Activated CD8-positive, alpha-beta memory T cell treated with anti-CD3 and anti-CD28 coated beads, Interleukin-2, amount 50 U/mL, for 48 hours (primary cell): ENCODE measurements at regions not wholly inside any gene's neighbourhood (a gene's known extent, or its start where the extent isn't known, plus 50 kb on each side); places are given as distances from the start of the nearest gene placed in this dataset.

Experiments
- DNase-seq: peaks from one replicate; pipeline ENCODE4 v3.0.0-alpha.2; 2020

DNA sequence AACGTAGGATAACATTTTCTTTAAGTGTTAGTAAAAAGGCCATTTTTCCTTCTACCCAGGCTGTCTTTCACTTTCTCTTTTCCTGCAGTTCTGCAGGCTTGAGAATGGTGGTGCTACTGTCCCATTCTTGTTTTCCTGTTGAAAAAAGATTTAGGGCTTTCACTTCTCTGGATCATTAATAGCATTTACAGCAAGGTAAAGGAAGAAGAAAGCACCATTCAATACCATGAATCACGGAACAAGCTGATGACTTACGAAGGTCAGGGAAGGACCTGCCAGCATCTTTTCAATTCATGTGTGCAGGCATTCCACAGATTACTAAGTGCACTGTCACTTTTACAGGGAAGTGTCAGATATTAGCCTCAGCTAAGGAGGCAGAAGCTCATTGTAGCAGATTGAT lies 292.8 kb downstream of the YTHDC2 start:
- no peak for DNase-seq

DNA sequence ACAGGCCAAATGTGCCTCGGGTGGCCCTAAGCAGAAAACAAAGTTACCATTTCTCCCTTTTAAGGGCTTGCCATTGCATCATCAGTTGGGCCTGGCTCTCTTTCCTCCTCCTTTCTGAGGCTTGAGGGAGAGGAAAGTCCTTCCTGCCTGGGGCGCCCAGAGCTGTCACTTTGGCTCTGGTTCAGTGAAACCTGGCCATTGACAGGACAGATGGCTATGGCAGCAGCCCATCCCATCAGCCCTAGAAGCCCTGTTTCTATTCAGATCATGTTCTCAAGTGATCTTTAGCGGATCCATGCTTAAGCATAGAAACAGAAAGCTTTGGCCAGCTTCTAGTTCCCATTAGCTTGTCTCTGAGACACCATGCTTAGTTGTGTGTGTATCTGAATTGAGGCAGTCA lies 293.4 kb downstream of the YTHDC2 start:
- no peak for DNase-seq

DNA sequence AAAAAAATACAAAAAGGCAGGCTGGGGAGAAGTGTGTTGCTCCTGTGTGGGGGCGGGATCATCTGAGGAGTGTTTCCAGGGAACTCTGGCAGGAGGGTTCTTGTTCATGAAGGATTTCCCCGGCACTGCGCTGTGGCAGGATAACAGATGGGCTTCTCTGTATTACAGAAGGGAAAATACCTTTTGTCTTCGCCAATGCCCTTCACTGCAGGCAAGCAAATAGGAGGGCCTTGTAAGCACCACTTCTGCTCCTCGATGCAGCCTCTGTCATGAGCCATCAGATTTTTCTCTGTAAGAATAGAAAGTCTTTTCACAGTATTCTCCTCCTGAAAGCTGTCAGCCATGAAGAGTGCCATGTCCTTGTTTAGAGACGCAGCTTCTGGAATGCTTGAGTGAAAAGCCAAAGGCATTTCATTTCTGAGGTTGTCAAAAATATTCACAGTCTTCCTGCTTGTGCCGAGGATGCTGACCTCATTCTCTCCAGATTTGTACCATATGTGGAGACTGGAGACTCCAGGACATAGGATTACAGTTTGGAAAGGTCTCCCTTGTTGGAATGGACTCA lies 294.0 kb downstream of the YTHDC2 start:
- DNase-seq: no peak

DNA sequence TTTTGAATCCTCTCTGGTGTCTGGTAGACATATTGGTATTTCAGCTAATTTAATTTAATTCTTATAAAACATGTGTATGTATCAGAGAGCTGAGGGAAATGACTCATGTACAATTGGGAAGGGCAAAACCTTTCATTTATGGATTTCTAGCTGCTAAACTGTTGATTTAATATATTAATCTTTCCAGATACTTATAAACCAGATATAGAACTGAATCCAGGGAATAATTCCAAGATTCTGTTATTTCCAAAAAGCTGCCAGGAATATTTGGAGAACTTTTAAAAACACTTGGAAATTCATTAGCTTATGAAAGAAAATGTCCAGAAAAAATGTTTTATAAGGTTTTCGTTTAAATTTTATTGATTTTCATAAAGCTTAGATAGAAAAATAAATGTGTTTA lies 295.5 kb downstream of the YTHDC2 start:
- DNase-seq: no peak

DNA sequence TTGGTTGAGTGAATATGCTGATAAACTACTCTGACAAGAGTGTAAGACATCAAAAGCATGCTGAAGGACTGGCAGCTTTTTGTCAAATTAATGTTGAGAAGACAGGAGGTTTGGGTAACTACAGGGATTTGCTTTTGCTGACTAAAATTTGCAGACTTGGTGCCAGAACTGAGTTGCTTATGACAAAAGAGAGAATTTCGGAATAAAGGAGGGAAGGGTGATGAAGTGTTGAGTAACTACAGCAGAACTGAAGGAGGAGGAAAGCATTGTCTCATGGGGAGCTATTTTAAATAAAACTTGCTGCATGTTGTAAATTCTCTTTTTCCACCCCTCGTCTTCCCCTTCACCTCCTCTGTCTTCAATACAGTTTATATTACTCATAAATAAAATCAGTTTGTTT lies 296.1 kb downstream of the YTHDC2 start:
- no peak for DNase-seq

DNA sequence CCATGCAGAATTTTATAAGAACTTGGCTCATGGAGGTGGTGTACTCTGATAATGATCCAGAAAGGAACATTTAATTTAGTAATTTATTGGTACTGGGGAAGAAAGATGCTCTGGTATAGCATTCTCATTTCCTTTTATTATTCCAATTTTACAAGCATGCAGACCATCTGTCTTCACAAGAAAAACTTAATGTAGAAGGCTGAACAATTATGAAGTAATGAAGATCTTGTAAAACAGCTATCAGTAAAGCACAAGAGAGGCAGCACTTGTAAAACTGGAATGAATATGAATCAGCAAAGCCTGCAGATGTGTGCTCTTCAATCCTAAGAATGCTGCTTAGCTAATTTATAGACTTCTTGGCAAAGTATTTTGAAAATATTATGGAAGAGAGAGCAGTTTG lies 300.0 kb downstream of the YTHDC2 start:
- no peak for DNase-seq

DNA sequence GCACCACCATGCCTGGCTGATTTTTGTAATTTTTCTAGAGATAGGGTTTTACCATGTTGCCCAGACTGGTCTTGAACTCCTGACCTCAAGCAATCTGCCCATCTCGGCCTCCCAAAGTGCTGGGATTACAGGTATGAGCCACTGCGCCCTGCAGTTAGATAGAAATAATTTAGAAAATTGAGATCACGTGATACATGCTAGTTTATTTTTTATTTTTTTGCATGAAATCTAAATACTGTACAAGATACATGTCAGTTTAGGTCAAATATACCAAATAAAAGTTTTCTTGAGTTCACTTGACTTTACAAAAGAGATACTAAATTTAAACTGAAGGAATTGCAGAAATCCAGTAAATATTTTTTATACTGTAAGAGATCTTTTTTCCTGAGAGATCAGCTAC lies 304.2 kb downstream of the YTHDC2 start:
- DNase-seq: no peak

DNA sequence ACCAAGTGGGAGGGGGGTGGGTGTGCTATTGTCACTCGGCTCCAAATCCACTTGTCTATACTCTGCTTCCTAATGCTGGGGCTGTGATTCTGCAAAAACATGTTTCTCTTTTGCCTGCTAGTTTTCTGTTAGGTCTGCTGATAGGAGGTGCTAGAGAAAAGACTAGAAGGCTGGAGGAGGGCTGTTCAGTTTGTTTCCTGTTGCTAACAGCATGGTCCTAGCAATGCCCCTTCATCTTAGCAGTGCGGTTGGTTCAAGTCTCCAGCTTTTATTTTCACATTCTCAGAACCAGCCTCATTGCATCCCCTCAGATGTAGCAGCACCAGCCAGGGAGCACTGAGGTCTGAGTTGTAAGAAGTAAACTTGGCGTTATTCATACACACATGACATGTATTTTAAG lies 310.2 kb downstream of the YTHDC2 start:
- DNase-seq: no peak

DNA sequence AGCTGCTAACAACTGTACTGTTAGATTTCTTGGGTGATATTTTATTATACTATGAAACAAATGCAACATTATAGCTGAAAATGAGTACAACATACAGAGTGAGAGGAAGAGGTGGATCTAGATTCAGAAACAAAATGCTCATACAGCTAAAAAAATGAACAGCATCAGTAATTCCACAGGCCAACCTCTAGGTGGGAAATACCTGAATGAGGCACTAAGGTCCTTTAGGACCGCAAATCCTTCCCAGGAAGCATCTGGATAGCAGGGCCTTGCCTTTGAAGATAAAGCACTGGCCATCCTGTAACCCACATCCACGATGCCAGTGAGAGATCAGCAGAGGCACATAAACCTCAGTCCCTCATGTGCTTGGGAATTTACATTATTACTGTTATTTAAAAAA lies 310.8 kb downstream of the YTHDC2 start:
- no peak for DNase-seq

DNA sequence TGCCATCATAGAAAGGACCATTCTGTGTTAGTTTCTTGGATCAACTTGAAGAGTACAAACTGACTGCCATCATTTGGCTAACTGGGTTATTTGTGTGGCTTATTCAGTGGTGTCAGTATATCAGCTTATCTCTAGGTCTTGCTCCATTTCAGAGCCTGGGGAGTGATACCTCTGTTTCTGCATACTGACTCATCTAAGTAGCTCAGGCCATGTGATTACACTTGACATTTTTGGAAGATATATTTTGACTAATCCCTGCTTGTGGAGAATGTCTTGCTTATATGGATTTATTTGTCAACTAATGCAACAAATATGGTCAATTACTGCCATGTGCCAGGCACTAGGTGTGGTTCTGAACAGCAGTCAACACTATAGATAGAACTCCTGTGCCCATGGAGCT lies 311.7 kb downstream of the YTHDC2 start:
- DNase-seq: no peak

DNA sequence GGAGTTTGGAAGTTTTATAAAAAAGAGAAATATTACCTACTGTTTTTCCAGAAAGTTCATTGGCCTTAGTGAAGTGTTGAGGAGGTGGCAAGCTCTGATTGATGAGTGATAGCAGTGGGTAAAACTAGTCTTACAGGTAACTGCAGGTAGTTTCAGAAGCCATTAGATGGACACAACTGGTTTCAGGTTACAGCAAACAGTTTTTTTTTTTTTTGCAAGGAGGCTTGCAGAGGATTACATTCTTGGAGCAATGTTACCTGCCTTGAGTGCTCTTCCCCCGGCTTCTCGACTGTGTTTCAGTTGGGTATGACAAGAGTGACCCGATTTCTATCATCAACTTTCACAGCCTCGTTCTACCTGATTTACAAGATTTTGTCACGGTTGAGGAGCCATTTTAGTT lies 333.4 kb downstream of the YTHDC2 start:
- no peak for DNase-seq

DNA sequence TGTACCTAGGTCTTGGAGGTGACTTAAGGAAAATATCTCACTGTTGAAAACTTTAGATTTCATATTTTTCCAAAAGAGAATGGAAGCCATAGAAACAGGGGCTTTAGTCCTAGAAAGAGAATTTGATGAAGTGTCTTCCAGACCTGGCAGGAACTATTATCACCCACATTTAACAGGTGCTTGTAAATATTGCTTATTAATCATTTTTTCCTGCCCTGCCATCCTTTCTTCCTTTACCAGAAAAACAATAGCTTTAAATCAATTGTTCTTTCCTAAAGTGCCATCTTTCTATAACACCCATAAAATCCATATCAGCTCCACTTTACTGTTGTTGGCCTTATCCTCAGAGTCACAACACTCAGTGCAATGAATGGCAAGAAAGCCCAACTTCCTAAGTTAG lies 350.9 kb downstream of the YTHDC2 start:
- no peak for DNase-seq

DNA sequence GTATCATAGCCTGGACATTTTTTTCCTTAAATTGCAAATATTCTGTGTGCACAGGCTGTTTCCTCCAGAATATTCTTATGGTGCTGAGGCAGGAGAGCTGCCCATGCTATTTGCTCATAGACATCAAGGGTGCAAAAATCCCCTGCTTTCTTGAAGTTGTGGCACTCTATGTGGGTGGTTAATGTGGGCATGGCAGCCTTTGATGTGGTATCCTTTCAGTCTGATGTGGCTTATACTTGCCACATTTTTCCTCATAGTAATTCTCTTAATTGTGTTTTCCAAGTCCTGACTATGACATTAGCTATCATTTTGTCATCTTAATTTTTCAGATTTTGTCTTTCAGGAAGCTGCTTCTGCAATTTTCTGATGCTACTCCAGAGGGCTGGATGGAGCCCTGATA lies 353.3 kb downstream of the YTHDC2 start:
- DNase-seq: no peak

DNA sequence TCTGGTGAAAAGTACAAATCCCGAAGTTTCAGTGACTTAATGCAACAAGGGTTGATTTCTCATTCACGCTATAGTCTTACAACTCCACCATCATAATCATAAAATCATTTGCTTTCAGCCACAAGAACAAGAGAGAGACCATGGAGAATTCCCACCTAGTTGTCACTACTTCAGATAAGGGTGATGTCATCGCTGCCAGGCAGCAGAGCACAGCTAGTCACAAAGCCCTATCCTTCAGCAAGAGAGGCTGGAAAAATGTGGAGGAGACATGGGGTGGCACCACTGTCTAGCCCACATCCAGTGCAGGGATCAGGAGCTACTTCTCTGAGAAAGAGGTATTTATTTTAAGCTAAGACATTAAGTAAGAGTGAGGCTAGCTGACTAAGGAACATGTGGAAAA lies 356.1 kb downstream of the YTHDC2 start:
- DNase-seq: no peak

DNA sequence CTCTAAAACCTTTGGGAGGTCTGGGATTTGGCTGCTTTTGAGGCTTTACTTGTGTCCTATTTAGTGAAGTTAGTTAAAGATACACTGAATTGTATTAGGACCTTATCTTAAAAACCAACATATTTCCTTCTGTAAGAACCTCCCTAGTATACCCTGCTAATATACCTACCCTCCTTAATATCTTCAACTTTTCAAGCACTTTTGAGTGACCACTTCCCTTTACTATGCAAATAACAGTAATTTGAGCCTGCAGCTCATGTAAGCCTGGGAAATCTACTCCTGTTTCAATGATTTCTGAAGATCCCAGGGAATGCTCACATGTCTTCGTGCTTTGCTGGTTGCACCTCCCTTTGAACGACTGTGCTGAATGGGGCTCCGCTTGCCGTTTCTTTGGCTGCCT lies 358.5 kb downstream of the YTHDC2 start:
- DNase-seq: no peak

DNA sequence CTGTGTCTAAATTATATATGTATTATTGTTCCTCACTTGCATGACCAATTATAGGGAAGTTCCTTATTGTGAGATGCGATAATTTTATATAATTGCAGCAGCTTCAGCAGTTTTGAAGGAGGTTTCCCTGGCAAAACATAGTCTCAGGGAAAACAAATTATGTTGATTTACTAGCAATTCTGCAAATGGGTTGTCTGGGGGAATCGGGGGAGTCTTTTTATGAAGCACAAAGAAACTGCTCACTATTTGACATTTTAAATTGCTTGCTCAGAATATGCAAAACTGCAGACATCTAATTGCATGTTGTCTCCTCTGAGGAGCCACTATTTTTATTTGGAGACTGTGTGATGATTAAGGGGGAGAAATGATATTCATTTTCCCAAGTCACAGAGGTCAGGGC lies 361.6 kb downstream of the YTHDC2 start:
- DNase-seq: no peak

DNA sequence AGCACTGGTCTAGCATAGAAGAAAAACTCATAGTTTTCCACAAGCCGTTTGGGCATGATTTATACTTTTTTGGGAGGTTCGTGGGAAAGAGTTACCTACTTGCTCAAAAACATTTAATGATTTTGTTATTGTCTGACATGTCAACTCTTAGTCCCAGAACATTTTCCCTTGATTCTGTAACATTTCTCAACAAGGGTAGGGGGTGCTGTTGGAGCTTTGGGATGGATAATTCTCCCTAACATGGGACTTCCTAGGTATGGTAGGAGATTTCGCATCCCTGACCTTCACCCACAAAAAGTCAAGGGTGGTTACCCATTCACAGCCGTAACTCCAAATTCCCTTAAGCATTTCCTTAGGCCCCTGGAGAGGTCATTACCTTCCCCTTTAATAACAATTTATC lies 378.0 kb downstream of the YTHDC2 start:
- DNase-seq: no peak

DNA sequence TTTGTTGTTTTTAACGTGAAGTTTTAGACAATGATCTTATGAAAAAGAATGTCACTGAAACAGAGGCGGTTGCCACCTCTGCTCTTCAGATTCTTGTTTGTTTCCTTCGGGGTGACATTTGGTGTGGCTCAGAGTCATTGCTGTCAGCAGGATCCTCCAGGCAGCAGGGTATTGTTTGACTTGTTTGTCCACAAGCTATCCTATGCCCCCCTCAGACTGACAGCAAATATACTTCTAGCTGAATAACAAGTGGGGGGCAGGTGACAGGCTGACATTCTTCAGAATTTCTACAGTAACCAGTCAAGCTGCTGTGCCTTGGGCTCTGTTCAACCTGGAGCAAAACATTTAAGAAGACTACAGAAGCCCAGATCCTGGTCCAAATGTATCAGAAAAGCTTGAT lies 383.3 kb downstream of the YTHDC2 start:
- no peak for DNase-seq

DNA sequence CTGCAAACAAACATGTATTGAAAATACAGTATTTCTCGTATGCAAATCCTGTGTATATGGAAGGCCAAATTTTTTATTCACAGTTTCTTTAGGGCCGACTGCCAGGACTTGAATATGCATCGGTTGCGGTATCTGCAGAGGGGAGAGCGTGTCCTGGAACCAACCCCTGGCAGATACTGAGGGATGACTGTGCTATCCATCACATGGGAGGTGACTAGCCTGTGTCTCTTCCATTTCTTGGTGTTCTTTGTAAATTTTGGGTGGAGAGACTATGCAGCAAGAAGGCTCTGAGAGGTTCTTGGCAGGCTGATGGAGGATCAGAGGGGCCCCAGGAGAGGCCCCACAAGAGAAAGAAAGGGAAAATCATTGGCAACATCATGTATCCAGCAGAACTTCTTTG lies 384.3 kb downstream of the YTHDC2 start:
- DNase-seq: no peak

DNA sequence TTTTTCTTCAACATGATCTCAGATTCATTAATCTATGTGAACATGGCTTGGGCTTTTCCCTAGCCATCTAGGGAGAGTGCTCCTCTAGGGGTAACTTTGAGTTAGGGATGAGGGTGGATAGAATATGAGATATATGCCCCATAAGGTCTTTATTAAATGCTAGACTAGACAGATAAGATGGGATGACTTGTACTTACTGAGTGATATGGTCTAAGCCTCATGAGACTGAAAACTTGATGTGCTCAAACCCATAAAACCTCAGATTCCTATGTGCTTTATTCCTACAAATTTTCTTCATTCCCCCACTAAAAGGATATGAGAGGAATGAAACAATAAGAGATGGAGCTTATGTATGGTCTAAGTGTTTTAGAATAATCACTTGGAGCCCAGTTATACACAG lies 386.6 kb downstream of the YTHDC2 start:
- DNase-seq: no peak

DNA sequence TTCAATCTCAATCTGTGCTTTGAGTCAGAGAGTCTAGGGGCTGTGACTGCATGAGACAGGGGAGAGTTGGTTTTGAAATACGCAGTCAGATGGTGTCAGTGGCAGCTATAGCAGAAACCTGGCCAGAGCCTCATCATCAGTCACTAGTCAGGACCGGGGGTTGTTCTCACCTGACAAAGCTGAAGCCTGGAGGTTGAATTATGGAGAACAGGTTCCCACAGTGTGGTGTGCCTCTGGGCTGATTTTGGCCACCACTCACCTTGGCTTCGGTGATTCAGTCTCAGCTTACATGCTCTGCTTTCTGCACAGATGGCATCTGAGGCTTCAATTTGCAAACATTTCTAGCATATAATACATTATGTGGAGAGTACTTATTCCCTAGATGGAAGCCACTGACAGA lies 387.3 kb downstream of the YTHDC2 start:
- DNase-seq: no peak

DNA sequence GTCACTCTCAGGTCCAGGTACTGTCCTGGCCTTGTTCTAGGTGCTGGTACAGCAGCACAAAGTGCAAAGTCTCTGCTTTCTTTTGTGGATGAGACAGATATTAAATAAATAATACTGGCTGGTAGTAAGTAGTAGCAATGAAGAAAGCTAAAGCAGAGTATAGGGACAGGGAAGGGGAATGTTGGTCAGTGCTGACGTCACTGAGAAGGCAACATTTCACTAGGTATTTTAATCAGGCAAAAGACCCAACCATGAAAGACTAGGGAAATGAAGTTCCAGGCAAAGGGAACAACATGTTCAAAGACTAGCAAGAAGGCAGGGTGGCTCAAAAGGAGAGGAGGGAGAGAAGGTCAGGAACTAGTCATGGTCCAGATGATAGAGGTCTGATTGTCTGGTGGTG lies 388.2 kb downstream of the YTHDC2 start:
- DNase-seq: no peak

DNA sequence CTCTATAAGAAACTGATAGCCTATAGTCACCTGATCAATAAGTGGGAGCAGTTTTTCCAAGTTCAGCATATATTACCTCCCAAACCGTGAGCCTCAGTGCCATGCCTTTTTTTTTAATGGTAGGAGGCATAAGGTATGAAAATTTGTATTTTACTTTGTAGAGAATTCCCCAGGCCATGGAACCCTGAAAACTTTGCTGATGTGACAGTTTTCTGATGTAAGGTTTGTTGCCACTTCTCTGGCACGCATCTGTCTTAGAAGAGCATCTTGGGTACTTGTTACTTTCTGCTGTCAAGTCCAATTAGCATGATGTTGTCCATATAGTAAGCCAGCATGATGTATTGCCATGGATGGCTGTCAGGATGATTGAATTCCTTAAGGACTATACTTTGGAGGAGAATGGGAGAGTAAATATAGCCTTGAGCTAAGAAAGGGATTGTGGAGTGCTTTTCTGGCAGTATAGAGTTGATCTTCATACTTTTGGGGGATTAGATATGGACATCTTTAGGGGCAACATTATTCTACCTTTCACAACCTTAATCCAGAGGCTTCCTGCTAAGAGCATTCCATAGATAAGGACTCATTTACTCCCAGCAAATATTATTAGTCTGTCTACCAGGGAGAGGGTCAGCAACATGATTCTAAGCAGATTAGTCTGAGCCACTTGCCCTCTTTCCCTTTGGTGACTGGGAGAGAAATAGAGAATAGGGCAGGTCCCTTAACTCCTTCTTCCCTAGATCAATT lies 389.6 kb downstream of the YTHDC2 start:
- DNase-seq: no peak

DNA sequence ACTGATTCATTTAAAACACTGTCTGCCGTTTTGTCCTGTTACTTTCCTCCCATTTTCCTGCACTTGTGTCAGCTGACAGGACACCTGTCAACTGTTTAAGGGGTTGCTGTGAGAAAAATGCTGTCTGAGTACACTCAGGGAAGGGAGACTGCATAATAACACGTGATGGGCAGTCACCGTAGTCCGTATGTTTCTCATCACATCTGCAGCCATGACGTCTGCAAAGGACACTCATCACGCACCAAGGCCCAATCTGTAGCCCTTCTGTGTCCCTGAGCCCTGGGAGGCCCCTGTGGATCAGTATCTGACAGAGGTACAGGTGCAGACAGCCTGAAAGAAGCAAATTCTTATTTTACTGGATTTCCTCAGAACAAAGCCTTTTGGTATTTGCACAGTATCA lies 396.3 kb downstream of the YTHDC2 start:
- no peak for DNase-seq

DNA sequence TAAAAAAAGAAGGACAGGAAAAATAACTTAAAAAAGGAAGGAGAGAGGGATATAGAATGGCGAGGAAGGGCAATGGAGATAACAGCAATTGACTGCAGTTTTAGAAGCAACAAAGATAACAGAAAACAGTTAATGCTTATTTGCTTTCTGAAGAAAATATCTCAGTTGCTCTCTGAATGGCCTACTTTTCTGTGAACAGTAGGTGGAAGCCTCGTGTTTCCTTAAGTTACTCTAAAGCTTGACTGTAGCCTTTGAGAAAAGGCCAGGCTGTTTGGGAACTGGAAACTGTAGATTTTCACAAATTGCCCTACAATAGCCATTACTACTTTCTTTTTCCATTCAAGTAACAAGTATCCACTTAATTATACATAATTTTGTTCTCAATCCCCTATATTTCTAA lies 404.5 kb downstream of the YTHDC2 start:
- no peak for DNase-seq
